H54 (cell line): ENCODE measurements at regions not wholly inside any gene's neighbourhood (a gene's known extent, or its start where the extent isn't known, plus 50 kb on each side); places are given as distances from the start of the nearest gene placed in this dataset.

Experiments used
- DNase-seq: peaks from one replicate; pipeline ENCODE4 v3.0.0; 2011; ENCODE audit warnings: low spot score, mixed read lengths; ENCODE audit not compliant: insufficient read length
- FAIRE-seq: peaks from 3 replicates; lab custom pipeline; 2011; peaks lifted over from hg19 to GRCh38; lab: Jason Lieb, UNC
- POLR2A ChIP-seq: IDR thresholded peaks from 2 replicates; pipeline ENCODE4 v1.6.1; 2011; ENCODE audit warnings: low read depth, mild to moderate bottlenecking, low read length

- no peak for TF ChIP-seq POLR2A
- DNase-seq (no peak), FAIRE-seq (no peak)
Observed at GRCh38 chr9:89757776-89758528, 153.1 kb downstream of the GADD45G start.

- DNase-seq (no peak), FAIRE-seq (no peak)
- no peak for TF ChIP-seq POLR2A
Observed at GRCh38 chr9:89759572-89759971, 154.8 kb downstream of the GADD45G start.

- TF ChIP-seq POLR2A: no peak
- DNase-seq (no peak), FAIRE-seq (no peak)
Observed at GRCh38 chr9:89760123-89760522, 155.3 kb downstream of the GADD45G start.

- no peak for DNase-seq
- no peak for FAIRE-seq
- no peak for TF ChIP-seq POLR2A
Observed at GRCh38 chr9:89764217-89764616, 159.4 kb downstream of the GADD45G start.

GRCh38 chr9:89765211-89765946, 160.6 kb downstream of the GADD45G start:
- no peak for TF ChIP-seq POLR2A
- FAIRE-seq (no peak), DNase-seq (no peak)

GRCh38 chr9:89766991-89767390, 162.2 kb downstream of the GADD45G start:
- no peak for TF ChIP-seq POLR2A
- FAIRE-seq (no peak), DNase-seq (no peak)

GRCh38 chr9:89768051-89768450, 163.2 kb downstream of the GADD45G start:
- FAIRE-seq: no peak
- DNase-seq: no peak
- no peak for TF ChIP-seq POLR2A

- TF ChIP-seq POLR2A: no peak
- no peak for FAIRE-seq
- DNase-seq: no peak
Observed at GRCh38 chr9:89768650-89769071, 163.8 kb downstream of the GADD45G start.

GRCh38 chr9:89770531-89771174, 165.8 kb downstream of the GADD45G start:
- no peak for TF ChIP-seq POLR2A
- FAIRE-seq: no peak
- no peak for DNase-seq

- no peak for FAIRE-seq
- TF ChIP-seq POLR2A: no peak
Observed at GRCh38 chr9:89771205-89771604, 166.4 kb downstream of the GADD45G start.

GRCh38 chr9:89773170-89773569, 168.4 kb downstream of the GADD45G start:
- TF ChIP-seq POLR2A: no peak
- FAIRE-seq (no peak), DNase-seq (no peak)

More at GRCh38 chr9:89771205-89771604, 166.4 kb downstream of the GADD45G start:
- DNase-seq: no peak

GRCh38 chr9:89774858-89775370, 170.1 kb downstream of the GADD45G start:
- TF ChIP-seq POLR2A: no peak
- DNase-seq: no peak
- FAIRE-seq: no peak

- DNase-seq: no peak
- no peak for TF ChIP-seq POLR2A
- no peak for FAIRE-seq
Observed at GRCh38 chr9:89775641-89776040, 170.8 kb downstream of the GADD45G start.
